Ascending aorta (tissue), 2 donors: ENCODE measurements at regions not wholly inside any gene's neighbourhood (a gene's known extent, or its start where the extent isn't known, plus 50 kb on each side); places are given as distances from the start of the nearest gene placed in this dataset.

ENCODE experiments used
- DNase-seq, 2 donors: peaks; one replicate each; pipeline ENCODE4 v3.0.0-alpha.2; 2019; ENCODE audit warnings: low spot score in 2 of 2
- H3K27ac ChIP-seq, 2 donors: fragments of 200-600 bp; sonication (generic); one replicate each; pipeline ENCODE4 v1.5.1; 2016 to 2017; ENCODE audit warnings: mild to moderate bottlenecking in 1 of 2
- H3K27me3 ChIP-seq: fragments of 200-600 bp; sonication (generic); one replicate; pipeline ENCODE4 v1.5.1; 2017
- H3K36me3 ChIP-seq, 2 donors: fragments of 200-600 bp; sonication (generic); one replicate each; pipeline ENCODE4 v1.5.1; 2016
- H3K4me1 ChIP-seq, 2 donors: fragments of 200-600 bp; sonication (generic); one replicate each; pipeline ENCODE4 v1.5.1; 2016 to 2017; ENCODE audit warnings: mild to moderate bottlenecking in 1 of 2
- H3K4me3 ChIP-seq, 2 donors: fragments of 200-600 bp; sonication (generic); one replicate each; pipeline ENCODE4 v1.5.1; 2016 to 2017; ENCODE audit warnings: mild to moderate bottlenecking in 1 of 2
- H3K9me3 ChIP-seq, 2 donors: fragments of 200-600 bp; sonication (generic); one replicate each; pipeline ENCODE4 v1.5.1; 2016
- CTCF ChIP-seq, 3 experiments: fragments of 200-600 bp in 2 of 3; fragments of 450-650 bp in 1 of 3; sonication (generic) in 2 of 3; IDR thresholded peaks; one replicate each; pipeline ENCODE4 v1.5.1; 2016 to 2019; ENCODE audit warnings: antibody characterized with exemption in 3 of 3, mild to moderate bottlenecking in 1 of 3, moderate library complexity in 1 of 3
- intact Hi-C: fragments of 100-400 bp; cut with DNase I; formaldehyde crosslinking; loops from one replicate; pipeline ENCODE4 v1.15.1; 2023

- no peak overlapping the region for H3K27ac ChIP-seq
- H3K27me3 ChIP-seq = no peaks in the 10 kb centered on the region
- intact Hi-C loops = no loop called here
- no peak for TF ChIP-seq CTCF (IDR thresholded peaks at IDR 0.05)
- H3K4me3 ChIP-seq = no peak overlapping the region
- no peaks in the 10 kb centered on the region for H3K9me3 ChIP-seq
- no peaks in the 10 kb centered on the region for H3K36me3 ChIP-seq
- no peak for DNase-seq
- no peaks in the 10 kb centered on the region for H3K4me1 ChIP-seq
These were observed 54.9 kb upstream of the C4orf54 start for GRCh38 chr4:99712530-99712929.

GRCh38 chr4:99712099-99712498 is 54.5 kb upstream of the C4orf54 start:
- no peaks in the 10 kb centered on the region for H3K27me3 ChIP-seq
- H3K4me1 ChIP-seq = no peaks in the 10 kb centered on the region
- TF ChIP-seq CTCF (IDR thresholded peaks at IDR 0.05) = no peak
- no peak overlapping the region for H3K4me3 ChIP-seq
- H3K9me3 ChIP-seq = no peaks in the 10 kb centered on the region
- H3K36me3 ChIP-seq = no peaks in the 10 kb centered on the region
- DNase-seq = no peak
- intact Hi-C loops = no loop called here
- no peak overlapping the region for H3K27ac ChIP-seq

GRCh38 chr4:99711657-99712056 is 54.0 kb upstream of the C4orf54 start:
- DNase-seq = no peak
- H3K27me3 ChIP-seq = no peaks in the 10 kb centered on the region
- intact Hi-C loops = no loop called here
- no peak overlapping the region for H3K4me3 ChIP-seq
- no peaks in the 10 kb centered on the region for H3K9me3 ChIP-seq
- TF ChIP-seq CTCF (IDR thresholded peaks at IDR 0.05) = no peak
- H3K4me1 ChIP-seq = no peaks in the 10 kb centered on the region
- no peaks in the 10 kb centered on the region for H3K36me3 ChIP-seq
- no peak overlapping the region for H3K27ac ChIP-seq

GRCh38 chr4:99710681-99711345 is 53.2 kb upstream of the C4orf54 start:
- Histone ChIP-seq H3K27me3 (no peaks in the 10 kb centered on the region), H3K4me3 (no peak overlapping the region), H3K4me1 (no peaks in the 10 kb centered on the region), H3K9me3 (no peaks in the 10 kb centered on the region), H3K27ac (no peak overlapping the region), H3K36me3 (no peaks in the 10 kb centered on the region)
- DNase-seq = no peak
- no peak for TF ChIP-seq CTCF (IDR thresholded peaks at IDR 0.05)
- intact Hi-C loops = no loop called here

- H3K4me3 ChIP-seq = no peak overlapping the region
- no peak for TF ChIP-seq CTCF (IDR thresholded peaks at IDR 0.05)
- no peaks in the 10 kb centered on the region for H3K9me3 ChIP-seq
- H3K27me3 ChIP-seq = no peaks in the 10 kb centered on the region
- H3K36me3 ChIP-seq = no peaks in the 10 kb centered on the region
- no peak overlapping the region for H3K27ac ChIP-seq
- DNase-seq = no peak
- intact Hi-C loops = no loop called here
- H3K4me1 ChIP-seq = no peaks in the 10 kb centered on the region
These were observed 52.4 kb upstream of the C4orf54 start for GRCh38 chr4:99710020-99710419.

- DNase-seq = no peak
- Histone ChIP-seq H3K9me3 (no peaks in the 10 kb centered on the region), H3K36me3 (no peaks in the 10 kb centered on the region), H3K4me3 (no peak overlapping the region), H3K27me3 (no peaks in the 10 kb centered on the region), H3K27ac (no peak overlapping the region), H3K4me1 (no peaks in the 10 kb centered on the region)
- no peak for TF ChIP-seq CTCF (IDR thresholded peaks at IDR 0.05)
- intact Hi-C loops = no loop called here
These were observed 50.9 kb upstream of the C4orf54 start for GRCh38 chr4:99708551-99708950.
